AG04450 (cell line): ENCODE measurements at regions not wholly inside any gene's neighbourhood (a gene's known extent, or its start where the extent isn't known, plus 50 kb on each side); places are given as distances from the start of the nearest gene placed in this dataset.

Experiments used
- CTCF ChIA-PET: fragments of 300-600, 350-600 bp; formaldehyde crosslinking; extraction: SDS; loops from one replicate; lab custom pipeline; 2022; ENCODE audit warnings: antibody characterized with exemption, inconsistent platforms; lab: Charles Lee
- POLR2A ChIA-PET: fragments of 350-600 bp; formaldehyde crosslinking; extraction: SDS; loops from one replicate; lab custom pipeline; 2021; ENCODE audit warnings: antibody characterized with exemption, inconsistent platforms; lab: Yijun Ruan, JAX
- DNase-seq: peaks from one replicate; pipeline ENCODE4 v3.0.0-alpha.2; 2011; ENCODE audit warnings: low read depth, low spot score
- H3K27ac ChIP-seq: one replicate; pipeline ENCODE4 v1.5.1; 2012; ENCODE audit warnings: low read depth, low read length, control low read depth
- H3K27me3 ChIP-seq: one replicate; pipeline ENCODE4 v1.6.0; 2012; ENCODE audit warnings: low read length; ENCODE audit not compliant: control insufficient read depth, insufficient read depth
- H3K4me3 ChIP-seq: 2 replicates; pipeline ENCODE4 v1.5.1; 2011; ENCODE audit warnings: mild to moderate bottlenecking, low read depth, low read length, control low read depth
- H3K9me3 ChIP-seq: 2 replicates; pipeline ENCODE4 v1.5.1; 2012; ENCODE audit warnings: low read length; ENCODE audit not compliant: control insufficient read depth, insufficient read depth
- CTCF ChIP-seq: IDR thresholded peaks from 2 replicates; pipeline ENCODE4 v1.5.1; 2011; ENCODE audit warnings: low read depth, low read length, control low read depth, inconsistent platforms

DNA sequence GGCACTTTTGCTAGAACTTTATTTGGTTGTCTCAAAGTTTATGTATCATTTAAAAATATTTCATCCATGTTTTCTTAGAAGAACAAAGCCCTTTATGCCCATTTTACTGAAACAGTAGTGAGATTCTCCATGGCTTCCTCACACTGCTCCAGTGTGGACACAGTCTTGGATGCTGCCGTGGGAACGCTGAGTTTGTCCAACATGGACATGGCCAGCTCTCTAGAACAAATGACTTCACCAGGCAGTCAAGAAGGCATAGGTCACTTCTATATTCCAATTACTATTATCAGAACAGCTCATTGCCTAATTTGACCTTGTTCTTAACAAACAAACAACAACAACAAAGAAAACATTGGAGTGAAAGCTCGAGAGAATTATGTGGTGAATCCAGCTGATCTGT lies 414.1 kb upstream of the ID2 start:
- ChIA-PET CTCF (no interaction called here), POLR2A (no interaction called here)
- no peak for DNase-seq
- H3K27ac ChIP-seq = no peak overlapping the region
- no peak overlapping the region for H3K4me3 ChIP-seq
- H3K9me3 ChIP-seq = no peaks in the 10 kb centered on the region
- peaks cover 5% of the 10 kb centered on the region for H3K27me3 ChIP-seq
- no peak for TF ChIP-seq CTCF

DNA sequence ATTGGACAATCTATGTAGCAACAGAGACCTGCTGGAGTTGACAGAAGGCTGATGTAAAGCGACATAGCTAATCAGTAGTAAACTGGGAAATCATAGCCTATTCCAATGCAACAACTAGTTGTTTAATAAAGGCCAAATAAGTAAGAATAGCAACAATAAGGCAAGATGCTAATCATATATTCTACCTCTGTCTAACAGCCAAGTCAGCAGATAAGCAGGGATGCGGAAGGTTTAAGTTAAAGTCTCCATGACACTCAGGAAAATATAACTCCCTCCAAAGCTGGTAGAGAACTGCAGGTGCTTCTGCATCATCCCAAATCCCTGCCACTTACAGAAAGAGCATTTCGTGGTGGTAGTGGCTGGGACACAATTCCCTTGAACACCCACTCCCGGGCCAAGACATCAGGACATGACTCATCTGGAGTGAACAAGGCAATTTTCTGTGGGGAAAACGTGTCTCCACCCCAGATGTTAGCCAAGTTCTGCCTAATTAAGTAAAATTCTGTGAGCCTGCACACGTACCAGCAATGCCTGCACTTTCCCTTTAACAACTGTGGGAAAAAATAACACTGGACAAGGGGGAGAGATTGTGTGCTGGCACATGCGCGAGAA lies 413.6 kb upstream of the ID2 start:
- no peak for TF ChIP-seq CTCF
- Histone ChIP-seq H3K4me3 (no peak overlapping the region), H3K27me3 (peaks cover under 1% of the 10 kb centered on the region), H3K9me3 (no peaks in the 10 kb centered on the region), H3K27ac (no peak overlapping the region)
- ChIA-PET CTCF (no interaction called here), POLR2A (interaction anchor here (0.6 kb wide), 1 partner anchor 409 kb away, joined by 4 read pairs; no protein-coding TSS in a partner anchor)
- DNase-seq = no peak

GRCh38 chr2:8270699-8271098 lies 411.2 kb upstream of the ID2 start:
- H3K9me3 ChIP-seq = no peaks in the 10 kb centered on the region
- H3K27ac ChIP-seq = no peak overlapping the region
- CTCF ChIA-PET = no interaction called here
- TF ChIP-seq CTCF = no peak
- H3K27me3 ChIP-seq = peaks cover 3% of the 10 kb centered on the region
- no peak for DNase-seq
- no peak overlapping the region for H3K4me3 ChIP-seq
- POLR2A ChIA-PET = no interaction called here

GRCh38 chr2:8271461-8271860 lies 410.4 kb upstream of the ID2 start:
- ChIA-PET CTCF (no interaction called here), POLR2A (no interaction called here)
- H3K27me3 ChIP-seq = peaks cover 3% of the 10 kb centered on the region
- H3K9me3 ChIP-seq = no peaks in the 10 kb centered on the region
- no peak for TF ChIP-seq CTCF
- H3K27ac ChIP-seq = no peak overlapping the region
- no peak overlapping the region for H3K4me3 ChIP-seq
- DNase-seq = no peak

DNA sequence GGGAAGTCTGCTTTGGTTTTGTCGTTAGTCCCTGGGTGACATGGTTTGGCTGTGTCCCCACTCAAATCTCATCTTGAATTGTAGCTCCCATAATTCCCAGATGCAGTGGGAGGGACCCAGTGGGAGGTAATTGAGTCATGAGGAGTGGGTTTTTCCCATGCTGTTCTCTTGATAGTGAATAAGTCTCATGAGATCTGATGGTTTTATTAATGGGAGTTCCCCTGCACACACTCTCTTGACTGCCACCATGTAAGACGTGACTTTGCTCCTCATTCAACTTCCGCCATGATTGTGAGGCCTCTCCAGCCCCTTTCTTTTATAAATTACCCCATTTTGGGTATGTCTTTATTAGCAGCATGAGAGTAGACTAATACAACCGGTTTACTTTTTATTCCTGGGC lies 405.8 kb upstream of the ID2 start:
- H3K27ac ChIP-seq = no peak overlapping the region
- POLR2A ChIA-PET = no interaction called here
- peaks cover 7% of the 10 kb centered on the region for H3K27me3 ChIP-seq
- CTCF ChIA-PET = no interaction called here
- H3K9me3 ChIP-seq = no peaks in the 10 kb centered on the region
- no peak overlapping the region for H3K4me3 ChIP-seq
- TF ChIP-seq CTCF = no peak
- no peak for DNase-seq
